Omental fat pad (tissue), 3 donors: ENCODE measurements at regions not wholly inside any gene's neighbourhood (a gene's known extent, or its start where the extent isn't known, plus 50 kb on each side); places are given as distances from the start of the nearest gene placed in this dataset.

ENCODE experiments used
- ATAC-seq: fragments of 150-250 bp; one replicate; pipeline ENCODE4 v1.9.1; 2016; ENCODE audit warnings: mild to moderate bottlenecking, moderate library complexity; ENCODE audit not compliant: low FRiP score
- DNase-seq: peaks from one replicate; pipeline ENCODE4 v3.0.0-alpha.2; 2019; ENCODE audit warnings: low spot score
- CTCF ChIP-seq, 3 donors: fragments of 450-650 bp; IDR thresholded peaks; one replicate each; pipeline ENCODE4 v1.5.1; 2016 to 2017; ENCODE audit warnings: antibody characterized with exemption in 3 of 3, mild to moderate bottlenecking in 3 of 3, moderate library complexity in 2 of 3

- DNase-seq (no peak), ATAC-seq (no peak)
These were observed 115.4 kb upstream of the RPS6KA3 start for GRCh38 chrX:20382082-20382481.

GRCh38 chrX:20378233-20378920 is 111.7 kb upstream of the RPS6KA3 start:
- peak; percentile 55 for ATAC-seq
- no peak for DNase-seq
- TF ChIP-seq CTCF (IDR thresholded peaks at IDR 0.05) = no peak

More at GRCh38 chrX:20382082-20382481, 115.4 kb upstream of the RPS6KA3 start:
- no peak for TF ChIP-seq CTCF (IDR thresholded peaks at IDR 0.05)

- peak; percentile 9 for ATAC-seq
- no peak for DNase-seq
- TF ChIP-seq CTCF (IDR thresholded peaks at IDR 0.05) = no peak
These were observed 108.3 kb upstream of the RPS6KA3 start for GRCh38 chrX:20374900-20375438.

- no peak for TF ChIP-seq CTCF (IDR thresholded peaks at IDR 0.05)
- peak; percentile 55 for ATAC-seq
- no peak for DNase-seq
These were observed 107.7 kb upstream of the RPS6KA3 start for GRCh38 chrX:20374450-20374849.

GRCh38 chrX:20373063-20373462 is 106.4 kb upstream of the RPS6KA3 start:
- no peak for TF ChIP-seq CTCF (IDR thresholded peaks at IDR 0.05)
- no peak for DNase-seq
- peak; percentile 20 for ATAC-seq

- DNase-seq = no peak
- no peak for TF ChIP-seq CTCF (IDR thresholded peaks at IDR 0.05)
- peak; percentile 75 for ATAC-seq
These were observed 105.8 kb upstream of the RPS6KA3 start for GRCh38 chrX:20372533-20372932.

- TF ChIP-seq CTCF (IDR thresholded peaks at IDR 0.05) = no peak
- no peak for DNase-seq
- no peak for ATAC-seq
These were observed 102.8 kb upstream of the RPS6KA3 start for GRCh38 chrX:20369468-20369867.
